Astrocyte (in vitro differentiated cells and primary cell): ENCODE measurements at regions not wholly inside any gene's neighbourhood (a gene's known extent, or its start where the extent isn't known, plus 50 kb on each side); places are given as distances from the start of the nearest gene placed in this dataset.

ENCODE experiments used
- DNase-seq: peaks from one replicate; pipeline ENCODE4 v3.0.0-alpha.2; 2010; ENCODE audit warnings: low read depth
- FAIRE-seq: peaks from 2 replicates; lab custom pipeline; 2011; peaks lifted over from hg19 to GRCh38; lab: Jason Lieb, UNC
- H2AFZ ChIP-seq: 2 replicates; pipeline ENCODE4 v1.6.0; 2012; ENCODE audit warnings: low read depth, low read length, inconsistent platforms
- H3K27ac ChIP-seq: 2 replicates; pipeline ENCODE4 v1.5.1; 2011; ENCODE audit warnings: low read depth, low read length, inconsistent platforms
- H3K27me3 ChIP-seq: 2 replicates; pipeline ENCODE4 v1.6.0; 2011; ENCODE audit warnings: low read length, inconsistent platforms; ENCODE audit not compliant: insufficient read depth
- H3K36me3 ChIP-seq: 2 replicates; pipeline ENCODE4 v1.5.1; 2011; ENCODE audit warnings: low read length, inconsistent platforms; ENCODE audit not compliant: insufficient read depth
- H3K4me1 ChIP-seq: 2 replicates; pipeline ENCODE4 v1.5.1; 2011; ENCODE audit warnings: low read length, inconsistent platforms; ENCODE audit not compliant: insufficient read depth
- H3K4me2 ChIP-seq: 2 replicates; pipeline ENCODE4 v1.6.0; 2012; ENCODE audit warnings: low read length, inconsistent platforms
- H3K4me3 ChIP-seq: 2 replicates; pipeline ENCODE4 v1.5.1; 2011; ENCODE audit warnings: low read depth, mild to moderate bottlenecking, low read length, inconsistent platforms; ENCODE audit not compliant: insufficient read depth
- H3K79me2 ChIP-seq: 2 replicates; pipeline ENCODE4 v1.6.0; 2012; ENCODE audit warnings: mild to moderate bottlenecking, low read length, inconsistent platforms; ENCODE audit not compliant: insufficient read depth
- H3K9ac ChIP-seq: 2 replicates; pipeline ENCODE4 v1.6.0; 2012; ENCODE audit warnings: mild to moderate bottlenecking, low read length, inconsistent platforms
- H3K9me3 ChIP-seq: 2 replicates; pipeline ENCODE4 v1.5.1; 2012; ENCODE audit warnings: low read depth, mild to moderate bottlenecking, low read length, inconsistent platforms; ENCODE audit not compliant: insufficient read depth
- H4K20me1 ChIP-seq: 2 replicates; pipeline ENCODE4 v1.6.0; 2012; ENCODE audit warnings: low read length, inconsistent platforms; ENCODE audit not compliant: insufficient read depth
- H3K27ac Mint-ChIP-seq: one replicate; pipeline ENCODE4 v1.8.0; 2021; ENCODE audit warnings: mild to moderate bottlenecking, mixed read lengths; ENCODE audit not compliant: unreplicated experiment
- H3K27me3 Mint-ChIP-seq: one replicate; pipeline ENCODE4 v1.8.0; 2021; ENCODE audit warnings: low read depth, mixed read lengths; ENCODE audit not compliant: unreplicated experiment
- H3K36me3 Mint-ChIP-seq: one replicate; pipeline ENCODE4 v1.8.0; 2021; ENCODE audit warnings: low read depth, mixed read lengths; ENCODE audit not compliant: unreplicated experiment
- H3K4me1 Mint-ChIP-seq: one replicate; pipeline ENCODE4 v1.8.0; 2021; ENCODE audit warnings: low read depth, mixed read lengths; ENCODE audit not compliant: unreplicated experiment
- H3K4me3 Mint-ChIP-seq: one replicate; pipeline ENCODE4 v1.8.0; 2021; ENCODE audit warnings: mild to moderate bottlenecking, moderate library complexity, mixed read lengths; ENCODE audit not compliant: unreplicated experiment
- H3K9me3 Mint-ChIP-seq: one replicate; pipeline ENCODE4 v1.8.0; 2021; ENCODE audit warnings: mild to moderate bottlenecking, mixed read lengths; ENCODE audit not compliant: unreplicated experiment
- CTCF ChIP-seq: IDR thresholded peaks from 2 replicates; pipeline ENCODE4 v1.5.1; 2011; ENCODE audit warnings: low read depth, mild to moderate bottlenecking, inconsistent platforms, low read length, moderate library complexity; ENCODE audit not compliant: insufficient read depth
- EZH2 ChIP-seq: IDR thresholded peaks from 2 replicates; pipeline ENCODE4 v1.6.1; 2012; ENCODE audit warnings: mild to moderate bottlenecking, low read length, inconsistent platforms; ENCODE audit not compliant: insufficient read depth

- DNase-seq (no peak), FAIRE-seq (no peak)
- H3K36me3 ChIP-seq = no peaks in the 10 kb centered on the region
- H3K4me1 ChIP-seq = no peaks in the 10 kb centered on the region
- Mint-ChIP-seq H3K27me3 (peaks cover 16% of the 10 kb centered on the region), H3K36me3 (no peaks in the 10 kb centered on the region), H3K4me1 (peaks cover 12% of the 10 kb centered on the region), H3K9me3 (peaks cover 4% of the 10 kb centered on the region), H3K4me3 (no peak overlapping the region), H3K27ac (peak overlapping the region; percentile 79)
- H3K9me3 ChIP-seq = peaks cover 9% of the 10 kb centered on the region
- no peak for TF ChIP-seq EZH2
- no peak for TF ChIP-seq CTCF
- no peaks in the 10 kb centered on the region for H3K79me2 ChIP-seq
- no peaks in the 10 kb centered on the region for H3K27me3 ChIP-seq
- no peak overlapping the region for H2AFZ ChIP-seq
- no peak overlapping the region for H3K27ac ChIP-seq
- no peak overlapping the region for H3K4me3 ChIP-seq
- no peaks in the 10 kb centered on the region for H4K20me1 ChIP-seq
- H3K9ac ChIP-seq = no peak overlapping the region
- no peak overlapping the region for H3K4me2 ChIP-seq
Measured at GRCh38 chr19:28929006-28929405, 283.9 kb downstream of the UQCRFS1 start.

- peaks cover 20% of the 10 kb centered on the region for H3K27me3 Mint-ChIP-seq
- no peaks in the 10 kb centered on the region for H3K27me3 ChIP-seq
- H3K4me1 ChIP-seq = no peaks in the 10 kb centered on the region
- H3K27ac ChIP-seq = no peak overlapping the region
- no peaks in the 10 kb centered on the region for H4K20me1 ChIP-seq
- H3K9me3 Mint-ChIP-seq = peaks cover 4% of the 10 kb centered on the region
- peaks cover 12% of the 10 kb centered on the region for H3K4me1 Mint-ChIP-seq
- DNase-seq = no peak
- TF ChIP-seq CTCF = no peak
- no peak for TF ChIP-seq EZH2
- no peaks in the 10 kb centered on the region for H3K79me2 ChIP-seq
- H3K4me2 ChIP-seq = no peak overlapping the region
- H3K9ac ChIP-seq = no peak overlapping the region
- H3K4me3 Mint-ChIP-seq = no peak overlapping the region
- no peak overlapping the region for H3K4me3 ChIP-seq
- H2AFZ ChIP-seq = no peak overlapping the region
- no peak for FAIRE-seq
- no peaks in the 10 kb centered on the region for H3K36me3 Mint-ChIP-seq
- no peaks in the 10 kb centered on the region for H3K36me3 ChIP-seq
- no peak overlapping the region for H3K27ac Mint-ChIP-seq
- H3K9me3 ChIP-seq = peaks cover 5% of the 10 kb centered on the region
Measured at GRCh38 chr19:28927456-28927855, 285.5 kb downstream of the UQCRFS1 start.

GRCh38 chr19:28920269-28921066, 292.5 kb downstream of the UQCRFS1 start:
- no peak overlapping the region for H3K4me3 Mint-ChIP-seq
- H3K9me3 Mint-ChIP-seq = peaks cover 3% of the 10 kb centered on the region
- H3K27me3 ChIP-seq = no peaks in the 10 kb centered on the region
- TF ChIP-seq CTCF = no peak
- no peak for TF ChIP-seq EZH2
- DNase-seq (no peak), FAIRE-seq (no peak)
- peaks cover 6% of the 10 kb centered on the region for H3K9me3 ChIP-seq
- H3K4me3 ChIP-seq = no peak overlapping the region
- no peak overlapping the region for H3K9ac ChIP-seq
- H3K4me1 ChIP-seq = no peaks in the 10 kb centered on the region
- no peaks in the 10 kb centered on the region for H4K20me1 ChIP-seq
- no peaks in the 10 kb centered on the region for H3K79me2 ChIP-seq
- no peak overlapping the region for H3K27ac ChIP-seq
- no peak overlapping the region for H3K27ac Mint-ChIP-seq
- peaks cover 22% of the 10 kb centered on the region for H3K27me3 Mint-ChIP-seq
- H2AFZ ChIP-seq = no peak overlapping the region
- peaks cover 6% of the 10 kb centered on the region for H3K4me1 Mint-ChIP-seq
- no peaks in the 10 kb centered on the region for H3K36me3 ChIP-seq
- no peaks in the 10 kb centered on the region for H3K36me3 Mint-ChIP-seq
- no peak overlapping the region for H3K4me2 ChIP-seq
